ENCODE measurements at regions not wholly inside any gene's neighbourhood (a gene's known extent, or its start where the extent isn't known, plus 50 kb on each side); places are given as distances from the start of the nearest gene placed in this dataset.

GRCh38 chr22:49670456-49671330, 157.0 kb downstream of the BRD1 start:
- TF ChIP-seq POLR2AphosphoS5 (IDR thresholded peaks at IDR 0.05; ENCODE audit: low read depth), result no peak
- no peak for TF ChIP-seq CTCF (conservative IDR thresholded peaks at IDR 0.05; ENCODE audit: low read depth in 2 of 2)
- no peak for TF ChIP-seq EZH2phosphoT487 (IDR thresholded peaks at IDR 0.05; ENCODE audit: unreplicated experiment)
- no peak for TF ChIP-seq JUNB (IDR thresholded peaks at IDR 0.05; ENCODE audit: unreplicated experiment)
- TF ChIP-seq EZH2 (IDR thresholded peaks at IDR 0.05; ENCODE audit: low read depth, unreplicated experiment), result no peak
- no peak for TF ChIP-seq ZNF114 (CRISPR knock-in tag; IDR thresholded peaks at IDR 0.05)
- no peak for TF ChIP-seq ETS1 (IDR thresholded peaks at IDR 0.05)
- TF ChIP-seq STAT1 (IDR thresholded peaks at IDR 0.05; ENCODE audit: unreplicated experiment), result no peak
- TF ChIP-seq CREB1 (CRISPR knock-in tag; IDR thresholded peaks at IDR 0.05; ENCODE audit: low read depth), result no peak
- no peak for TF ChIP-seq REST (IDR thresholded peaks at IDR 0.05; ENCODE audit: unreplicated experiment)
- no peak for TF ChIP-seq NANOG (IDR thresholded peaks at IDR 0.05; ENCODE audit: borderline replicate concordance)

All from GM23338 (cell line).